EL (cell line): ENCODE measurements at regions not wholly inside any gene's neighbourhood (a gene's known extent, or its start where the extent isn't known, plus 50 kb on each side); places are given as distances from the start of the nearest gene placed in this dataset.

Experiments used
- DNase-seq: peaks from one replicate; pipeline ENCODE4 v3.0.0-alpha.2; 2016

DNA sequence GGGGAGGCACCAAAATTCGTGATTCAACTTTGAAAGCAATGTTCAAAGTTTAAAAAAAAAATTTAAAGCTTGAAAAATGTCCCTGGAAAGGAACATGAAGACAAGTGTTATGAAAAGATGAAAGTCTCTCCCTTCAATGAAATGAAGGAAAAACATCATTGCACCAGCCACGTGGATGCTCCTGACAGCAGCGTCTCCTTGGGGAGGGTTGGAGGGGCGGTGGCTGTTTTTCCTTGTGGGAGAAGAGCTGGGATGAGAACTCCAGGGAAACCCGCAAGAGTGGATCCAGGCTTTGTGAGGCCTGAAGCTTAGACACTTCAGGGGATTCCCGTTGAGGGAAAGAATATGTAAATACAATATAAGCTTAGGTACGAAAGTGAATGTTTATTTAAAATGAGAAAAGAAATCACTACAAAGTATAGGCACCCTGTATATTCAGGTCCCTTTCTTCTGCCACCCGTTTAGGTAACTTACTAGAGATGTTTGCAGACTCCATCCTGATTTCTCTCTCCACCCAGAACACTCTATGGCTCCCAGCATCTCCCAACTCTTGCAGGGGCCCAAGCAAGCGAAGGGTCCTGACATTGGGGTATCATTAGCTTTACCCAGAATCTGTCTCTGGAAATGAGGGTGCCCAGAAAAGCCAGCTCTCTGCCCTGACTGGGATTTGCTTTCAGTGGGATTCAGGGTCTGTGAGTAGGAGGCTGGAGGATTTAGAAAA, 63.1 kb upstream of the BAIAP2L1 start:
- DNase-seq: no peak

DNA sequence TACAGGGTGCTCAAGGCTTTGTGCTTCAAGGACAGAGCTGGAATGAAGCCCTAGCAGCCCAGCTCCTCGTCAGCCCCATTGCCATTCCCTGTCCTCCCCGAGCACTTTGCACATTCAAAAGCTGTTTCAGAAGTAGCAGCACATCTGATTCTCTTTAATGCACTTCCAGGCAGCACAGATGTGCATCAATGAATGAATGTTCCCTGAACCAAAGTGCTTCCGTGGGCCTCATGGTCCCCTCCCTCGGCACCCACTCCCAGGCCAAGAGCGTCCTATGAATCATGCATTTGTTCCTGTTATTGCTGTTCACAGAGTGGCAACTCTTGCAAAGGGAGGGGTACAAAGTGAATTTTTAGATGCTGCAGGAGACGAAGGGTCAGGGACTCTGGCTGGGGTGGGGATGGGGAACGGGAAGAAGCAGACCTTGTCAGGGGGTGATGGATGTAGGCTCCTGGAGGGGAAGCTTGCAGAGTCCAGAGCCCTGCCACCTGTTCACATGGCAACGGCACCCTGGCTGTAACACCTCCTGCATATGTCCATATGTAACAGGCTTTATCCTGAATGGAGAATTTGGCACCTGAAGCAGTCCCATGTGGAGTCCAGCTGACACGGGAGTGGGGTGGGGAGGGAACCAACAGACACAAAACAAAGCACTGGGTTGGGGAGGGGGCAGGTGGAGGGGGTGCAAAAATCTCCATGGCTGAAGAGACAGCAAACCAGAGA, 62.2 kb upstream of the BAIAP2L1 start:
- DNase-seq: no peak

DNA sequence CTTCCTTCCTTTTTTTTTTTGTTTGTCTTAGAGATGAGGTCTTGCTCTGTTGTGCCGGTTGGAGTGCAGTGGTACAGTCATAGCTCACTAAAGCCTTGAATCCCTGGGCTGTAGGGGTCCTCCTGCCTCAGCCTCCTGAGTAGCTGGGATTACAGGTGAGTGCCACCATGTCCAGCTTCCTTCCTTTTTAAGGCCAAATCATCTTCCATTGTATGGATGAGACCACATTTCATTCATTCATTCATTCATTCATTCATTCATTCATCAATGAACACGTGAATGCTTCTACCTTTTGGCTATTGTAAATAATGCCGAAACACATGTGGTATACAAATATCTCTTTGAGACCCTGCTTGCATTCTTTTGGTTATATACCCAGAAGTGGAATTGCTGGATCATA, 60.0 kb upstream of the BAIAP2L1 start:
- DNase-seq: no peak

DNA sequence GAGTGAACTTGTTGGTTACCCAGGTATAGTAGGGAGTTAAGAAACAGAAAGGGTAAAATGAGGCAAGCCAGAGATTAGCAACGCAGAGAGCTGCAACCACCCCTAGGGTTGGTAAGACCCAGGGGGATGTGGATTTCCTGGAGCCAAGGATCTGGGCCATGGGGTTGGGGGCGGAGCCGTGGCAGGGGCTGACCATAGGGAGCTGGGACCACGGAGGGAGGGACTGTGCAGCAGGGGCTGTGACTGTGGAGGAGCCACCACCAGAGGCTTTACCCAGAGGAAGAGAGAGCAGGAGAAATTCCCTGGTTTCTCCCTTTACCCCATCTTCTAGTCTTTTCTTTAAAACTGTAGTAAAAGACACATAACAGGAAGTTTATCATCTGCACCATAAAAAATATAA, 58.6 kb upstream of the BAIAP2L1 start:
- no peak for DNase-seq

DNA sequence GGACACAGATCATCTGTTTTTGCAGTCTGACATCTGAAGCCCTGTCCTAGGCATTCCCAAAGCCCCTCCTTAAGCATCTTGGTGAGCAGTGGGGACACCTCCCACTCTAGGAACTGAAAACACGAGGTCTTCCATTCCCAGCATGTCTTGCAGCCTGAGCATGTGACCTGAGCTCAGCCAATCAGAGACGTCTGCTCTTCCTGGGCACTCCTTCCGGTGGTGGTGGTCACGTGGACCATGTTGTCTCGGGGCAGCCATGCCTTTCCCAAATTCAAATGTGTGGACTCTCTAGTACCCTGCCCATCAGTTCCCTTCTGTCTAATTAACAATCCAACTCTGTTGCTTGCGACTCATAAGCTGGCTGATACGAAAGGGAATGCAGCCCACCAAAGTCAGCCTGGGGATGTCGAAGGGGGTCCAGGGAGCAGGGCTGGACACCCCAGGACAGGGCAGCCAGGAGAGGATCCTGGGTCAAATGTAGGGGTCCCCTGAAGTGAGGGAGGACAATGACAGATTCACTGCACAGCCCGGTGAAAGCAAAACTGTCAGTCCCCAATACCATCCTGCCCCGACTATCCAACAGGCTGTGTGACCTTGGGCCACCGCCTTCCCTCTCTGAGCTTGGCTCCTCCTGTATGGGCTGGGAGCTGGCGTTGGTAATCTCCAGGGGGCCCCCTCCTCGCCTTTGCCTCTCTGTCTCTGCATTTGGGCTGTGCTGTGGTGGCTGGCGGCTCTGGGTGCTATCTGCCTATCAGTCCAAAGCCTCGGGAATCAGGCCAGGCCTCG, 57.4 kb upstream of the BAIAP2L1 start:
- DNase-seq: no peak

DNA sequence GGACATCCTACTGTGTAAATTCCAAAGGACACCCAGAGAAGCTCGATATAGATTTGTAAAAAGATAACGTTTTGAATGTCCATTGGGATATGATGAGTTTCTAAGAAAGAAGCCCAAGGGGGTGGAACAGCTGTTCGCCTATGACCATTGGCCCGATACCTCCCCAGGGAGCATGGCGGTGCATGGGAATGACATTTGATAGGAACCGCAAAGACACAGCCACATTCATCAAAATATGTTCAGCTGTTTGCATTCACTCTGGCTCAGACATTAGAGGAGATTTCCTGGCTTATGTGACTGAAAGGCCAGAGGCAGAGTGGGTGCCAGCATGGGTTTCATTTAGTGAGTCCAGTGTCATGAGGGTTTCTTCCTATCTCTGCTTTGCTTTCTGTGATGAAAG, 56.0 kb upstream of the BAIAP2L1 start:
- DNase-seq: no peak

DNA sequence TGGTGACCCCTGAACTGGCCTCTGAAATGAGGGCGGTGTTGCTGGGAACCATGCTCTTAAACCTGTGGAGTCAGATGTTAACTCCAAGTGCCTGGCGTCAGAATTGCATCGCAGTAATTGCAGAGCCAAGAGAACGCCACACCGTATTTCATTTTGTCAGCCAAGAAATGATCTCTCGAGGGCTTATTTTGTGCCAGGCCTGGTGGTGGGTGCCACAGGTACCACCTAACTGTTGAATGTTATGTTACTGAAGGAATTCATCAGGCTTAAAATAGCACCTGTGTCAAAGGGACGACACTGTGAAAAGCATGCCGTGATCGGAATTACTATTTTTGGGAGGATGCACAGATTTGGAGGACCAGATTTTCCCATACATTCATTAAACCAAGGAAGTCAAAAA, 51.9 kb upstream of the BAIAP2L1 start:
- no peak for DNase-seq
